ENCODE measurements at regions not wholly inside any gene's neighbourhood (a gene's known extent, or its start where the extent isn't known, plus 50 kb on each side); places are given as distances from the start of the nearest gene placed in this dataset.

DNA sequence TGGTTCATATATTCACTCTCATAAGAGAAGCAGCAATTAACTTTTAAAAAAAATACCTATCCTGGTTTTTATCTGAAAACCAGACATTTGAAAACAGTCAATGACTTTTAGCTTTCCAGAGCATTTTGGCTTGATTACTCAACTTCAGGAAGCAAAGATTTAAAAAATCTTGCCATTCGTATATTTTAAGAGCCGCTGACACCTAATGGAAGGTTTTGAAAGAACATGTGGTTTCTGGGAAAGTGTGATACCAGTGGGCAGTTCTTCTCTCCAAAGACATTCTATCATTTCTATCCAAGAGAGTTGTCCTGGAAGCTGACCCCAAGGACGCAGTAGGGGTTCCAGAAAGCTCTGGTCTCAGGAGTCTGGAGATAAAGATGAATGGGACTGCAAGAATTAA lies 234.7 kb downstream of the TTC32 start:
- TF ChIP-seq EP300 (IDR thresholded peaks at IDR 0.05; ENCODE audit: borderline replicate concordance in 1 of 2, control insufficient read depth in 1 of 2, low read depth in 2 of 2, low read length in 2 of 2), result no peak
- TF ChIP-seq POLR2A (IDR thresholded peaks at IDR 0.05; ENCODE audit: low read depth, low read length), result no peak
- no peak for TF ChIP-seq TCF12 (IDR thresholded peaks at IDR 0.05; ENCODE audit: low read depth, low read length)
- no peak for TF ChIP-seq FOXK2 (IDR thresholded peaks at IDR 0.05)
- no peak for TF ChIP-seq EGR1 (IDR thresholded peaks at IDR 0.05; ENCODE audit: borderline replicate concordance in 1 of 2, low read depth in 2 of 2, low read length in 2 of 2)
- TF ChIP-seq HDAC2 (IDR thresholded peaks at IDR 0.05), result no peak

All from GM12878 (cell line).